Colonic mucosa (tissue), 4 donors: ENCODE measurements at regions not wholly inside any gene's neighbourhood (a gene's known extent, or its start where the extent isn't known, plus 50 kb on each side); places are given as distances from the start of the nearest gene placed in this dataset.

ENCODE experiments used
- DNase-seq: peaks from one replicate; pipeline ENCODE4 v3.0.0-alpha.2; 2020
- H3K27ac ChIP-seq: fragments of 200-600 bp; one replicate; pipeline ENCODE4 v1.8.0; 2021
- H3K27me3 ChIP-seq: fragments of 200-600 bp; one replicate; pipeline ENCODE4 v1.8.0; 2021
- H3K36me3 ChIP-seq: fragments of 200-600 bp; one replicate; pipeline ENCODE4 v1.8.0; 2021
- H3K4me1 ChIP-seq: fragments of 200-600 bp; one replicate; pipeline ENCODE4 v1.8.0; 2021; ENCODE audit warnings: mild to moderate bottlenecking
- H3K4me3 ChIP-seq: fragments of 200-600 bp; one replicate; pipeline ENCODE4 v1.8.0; 2021
- H3K9ac ChIP-seq, 2 donors: one replicate each; pipeline ENCODE4 v1.7.0; 2013; ENCODE audit warnings: control low read depth in 2 of 2, low read depth in 2 of 2, low read length in 2 of 2
- H3K9me3 ChIP-seq: fragments of 200-600 bp; one replicate; pipeline ENCODE4 v1.8.0; 2021
- intact Hi-C: fragments of 100-400 bp; cut with DNase I; formaldehyde crosslinking; loops from one replicate; pipeline ENCODE4 v1.14.1; 2022
- TF ChIP-seq, protein P1 (sequence below): fragments of 200-600 bp; IDR thresholded peaks from one replicate; pipeline ENCODE4 v1.8.0; 2022; ENCODE audit warnings: antibody characterized with exemption, mild to moderate bottlenecking
- donor health status: healthy.
- donor health status: DM: no; HTN: no; CAD: no.
- donor health status: DM: no; HTN: no; CAD: no.

DNA sequence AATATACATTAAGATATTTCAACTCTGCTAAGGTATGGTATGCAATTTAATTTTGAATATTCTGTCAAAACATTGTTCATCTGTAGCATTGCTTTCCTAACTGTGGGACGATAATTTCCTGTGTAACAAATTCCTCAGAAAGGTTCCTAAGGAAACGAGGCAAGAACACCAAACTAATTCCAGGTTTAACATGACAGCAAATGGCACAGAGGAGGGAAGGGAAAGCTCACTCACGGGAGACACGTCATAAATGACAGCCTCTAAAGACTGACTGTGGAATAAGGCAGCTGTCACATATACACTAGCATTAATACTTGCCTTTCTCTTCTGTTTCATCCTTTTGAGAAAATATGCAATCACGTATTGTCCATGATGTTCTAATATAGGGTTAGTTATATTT lies 380.6 kb downstream of the LIG4 start:
- H3K9ac ChIP-seq, result no peak overlapping the region
- no peaks in the 10 kb centered on the region for H3K9me3 ChIP-seq
- no peak overlapping the region for H3K27ac ChIP-seq
- no peaks in the 10 kb centered on the region for H3K36me3 ChIP-seq
- H3K4me1 ChIP-seq, result no peaks in the 10 kb centered on the region
- no peak for DNase-seq
- TF ChIP-seq, protein P1, sequence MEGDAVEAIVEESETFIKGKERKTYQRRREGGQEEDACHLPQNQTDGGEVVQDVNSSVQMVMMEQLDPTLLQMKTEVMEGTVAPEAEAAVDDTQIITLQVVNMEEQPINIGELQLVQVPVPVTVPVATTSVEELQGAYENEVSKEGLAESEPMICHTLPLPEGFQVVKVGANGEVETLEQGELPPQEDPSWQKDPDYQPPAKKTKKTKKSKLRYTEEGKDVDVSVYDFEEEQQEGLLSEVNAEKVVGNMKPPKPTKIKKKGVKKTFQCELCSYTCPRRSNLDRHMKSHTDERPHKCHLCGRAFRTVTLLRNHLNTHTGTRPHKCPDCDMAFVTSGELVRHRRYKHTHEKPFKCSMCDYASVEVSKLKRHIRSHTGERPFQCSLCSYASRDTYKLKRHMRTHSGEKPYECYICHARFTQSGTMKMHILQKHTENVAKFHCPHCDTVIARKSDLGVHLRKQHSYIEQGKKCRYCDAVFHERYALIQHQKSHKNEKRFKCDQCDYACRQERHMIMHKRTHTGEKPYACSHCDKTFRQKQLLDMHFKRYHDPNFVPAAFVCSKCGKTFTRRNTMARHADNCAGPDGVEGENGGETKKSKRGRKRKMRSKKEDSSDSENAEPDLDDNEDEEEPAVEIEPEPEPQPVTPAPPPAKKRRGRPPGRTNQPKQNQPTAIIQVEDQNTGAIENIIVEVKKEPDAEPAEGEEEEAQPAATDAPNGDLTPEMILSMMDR, result no peak
- H3K27me3 ChIP-seq, result no peaks in the 10 kb centered on the region
- intact Hi-C loops, result no loop called here
- no peak overlapping the region for H3K4me3 ChIP-seq

DNA sequence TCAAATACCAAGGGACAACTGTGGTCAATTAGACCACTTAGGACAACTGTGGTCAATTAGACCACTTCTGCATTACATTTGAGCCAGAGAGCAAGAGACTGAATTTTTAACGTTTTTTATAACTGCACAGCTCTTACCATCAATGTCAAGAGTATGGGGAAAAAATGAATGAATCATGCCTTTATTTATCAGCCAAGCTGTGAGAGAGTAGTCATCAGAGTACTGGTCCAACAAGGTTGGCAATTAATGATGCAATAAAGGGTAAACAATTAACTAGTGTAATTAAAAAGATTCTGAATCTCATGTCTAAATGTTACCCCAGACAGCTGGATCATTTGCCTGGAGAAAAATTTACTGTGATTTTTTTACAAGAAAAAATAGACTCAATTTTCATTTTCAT lies 381.1 kb downstream of the LIG4 start:
- Histone ChIP-seq H3K36me3 (no peaks in the 10 kb centered on the region), H3K4me1 (no peaks in the 10 kb centered on the region), H3K4me3 (no peak overlapping the region), H3K27me3 (no peaks in the 10 kb centered on the region), H3K9ac (no peak overlapping the region), H3K9me3 (no peaks in the 10 kb centered on the region), H3K27ac (no peak overlapping the region)
- no peak for DNase-seq
- intact Hi-C loops, result no loop called here
- TF ChIP-seq, protein P1, result no peak

DNA sequence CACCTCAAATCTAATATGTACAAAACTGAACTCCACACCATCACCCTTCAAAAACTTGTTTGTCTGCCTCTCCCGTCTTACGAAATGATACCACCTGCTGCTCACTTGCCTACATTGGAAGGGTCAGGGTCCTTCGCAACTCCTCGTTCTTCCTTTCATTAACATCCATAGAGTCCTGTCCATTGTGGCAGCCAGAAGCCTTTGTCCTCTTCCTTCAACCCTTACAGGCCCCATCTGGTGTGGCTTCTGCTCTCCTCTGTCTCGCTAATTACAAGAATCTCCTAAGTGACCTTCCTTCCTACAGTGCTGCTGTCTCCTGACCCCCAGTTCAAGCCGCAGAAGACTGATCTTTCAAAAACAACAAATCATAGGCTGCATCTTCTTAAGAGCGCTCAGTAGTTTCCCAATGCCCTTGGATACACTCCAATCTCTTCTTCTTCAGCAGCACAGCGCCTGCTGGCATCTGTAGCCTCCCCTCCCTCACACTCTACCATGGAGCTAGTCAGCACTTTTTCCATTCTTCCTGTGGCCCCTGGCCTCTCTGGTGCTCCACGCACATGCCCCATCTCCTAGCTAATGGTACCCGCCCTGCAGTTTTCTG lies 382.7 kb downstream of the LIG4 start:
- intact Hi-C loops, result no loop called here
- Histone ChIP-seq H3K4me3 (no peak overlapping the region), H3K27ac (no peak overlapping the region), H3K27me3 (no peaks in the 10 kb centered on the region), H3K4me1 (no peaks in the 10 kb centered on the region), H3K9me3 (no peaks in the 10 kb centered on the region), H3K9ac (no peak overlapping the region), H3K36me3 (no peaks in the 10 kb centered on the region)
- DNase-seq, result no peak
- TF ChIP-seq, protein P1, result no peak

DNA sequence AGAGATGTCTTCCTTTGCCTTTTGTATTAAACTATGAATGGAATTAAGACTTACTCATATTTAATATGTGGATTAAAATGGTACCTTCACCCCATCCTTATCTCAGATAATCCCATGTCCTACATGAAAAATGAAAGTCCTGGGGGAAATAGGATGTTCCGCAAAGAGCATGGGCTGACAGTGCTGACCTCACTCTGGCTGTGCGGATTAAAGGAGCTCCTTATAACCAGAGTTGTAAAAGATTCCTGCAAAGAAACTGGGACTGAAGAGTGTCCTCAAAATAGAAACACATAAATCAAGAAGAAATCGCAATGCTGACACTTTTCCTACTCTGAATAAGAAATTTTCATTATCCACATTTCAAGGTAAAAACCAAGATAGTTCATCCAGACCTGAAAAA lies 384.5 kb downstream of the LIG4 start:
- Histone ChIP-seq H3K27ac (no peak overlapping the region), H3K4me1 (no peaks in the 10 kb centered on the region), H3K27me3 (no peaks in the 10 kb centered on the region), H3K9me3 (no peaks in the 10 kb centered on the region), H3K9ac (no peak overlapping the region), H3K4me3 (no peak overlapping the region), H3K36me3 (no peaks in the 10 kb centered on the region)
- no peak for DNase-seq
- intact Hi-C loops, result no loop called here
- TF ChIP-seq, protein P1, result no peak

DNA sequence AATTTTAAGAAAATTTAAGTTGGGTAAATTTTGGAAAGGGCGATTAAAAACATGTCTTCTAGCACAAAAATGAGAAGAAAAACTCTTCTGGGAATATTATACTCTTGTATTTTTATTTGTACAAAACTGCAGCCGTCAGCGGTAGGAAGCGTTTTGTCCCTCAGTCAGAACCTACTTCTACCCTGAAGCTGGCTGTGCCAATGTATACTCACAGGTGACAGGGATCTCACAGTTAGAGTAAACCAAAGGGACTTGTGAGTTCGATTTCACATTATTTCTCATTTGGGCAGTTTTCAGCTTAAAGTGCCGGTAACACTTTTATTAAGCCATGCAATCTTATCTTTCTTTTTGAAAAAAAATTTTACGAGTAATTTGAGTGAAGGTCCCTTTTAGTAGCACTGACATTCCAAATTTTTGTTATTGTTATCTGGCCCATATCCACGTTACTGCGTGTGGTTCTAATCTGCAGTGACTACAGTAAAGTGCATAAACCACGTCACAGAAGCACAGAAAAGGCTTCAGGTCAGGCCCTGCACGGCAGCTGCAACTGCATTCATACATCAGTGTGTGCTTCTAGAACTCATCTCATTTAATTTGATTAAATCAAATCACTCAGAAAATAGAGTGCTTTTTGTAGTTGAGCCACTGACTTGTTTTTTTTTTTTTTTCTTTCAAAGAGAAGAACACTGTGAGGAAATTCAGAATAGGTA lies 387.3 kb downstream of the LIG4 start:
- intact Hi-C loops, result no loop called here
- H3K9me3 ChIP-seq, result no peaks in the 10 kb centered on the region
- H3K4me3 ChIP-seq, result no peak overlapping the region
- H3K9ac ChIP-seq, result no peak overlapping the region
- no peak overlapping the region for H3K27ac ChIP-seq
- H3K4me1 ChIP-seq, result no peaks in the 10 kb centered on the region
- no peaks in the 10 kb centered on the region for H3K36me3 ChIP-seq
- H3K27me3 ChIP-seq, result no peaks in the 10 kb centered on the region
- TF ChIP-seq, protein P1, result no peak
- DNase-seq, result no peak
